ENCODE measurements at regions not wholly inside any gene's neighbourhood (a gene's known extent, or its start where the extent isn't known, plus 50 kb on each side); places are given as distances from the start of the nearest gene placed in this dataset.
"Not testable (repeated sequence)": the region's sequence is repeated elsewhere in the genome, so short reads cannot be mapped to it uniquely, and the experiment has no call there.

DNA sequence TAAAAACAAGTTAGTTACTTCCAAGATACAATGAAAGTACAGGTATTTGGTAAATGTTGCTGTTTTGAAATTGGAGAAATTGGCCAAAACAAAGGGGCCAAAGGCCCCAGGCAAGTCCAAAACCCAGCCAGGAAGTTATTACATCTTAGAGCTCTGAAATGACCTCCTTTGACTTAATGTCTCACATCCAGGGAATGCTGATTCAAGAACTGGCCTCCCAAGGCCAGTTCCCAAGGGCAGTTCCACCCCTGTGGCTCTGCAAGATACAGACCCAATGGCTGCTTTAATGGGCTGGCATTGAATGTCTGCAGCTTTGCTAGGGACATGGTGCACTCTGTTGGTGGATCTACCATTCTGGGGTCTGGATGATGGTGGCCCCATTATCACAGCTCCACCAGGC, 217.3 kb upstream of the FKBP1C start:
- CTCF ChIA-PET, result no interaction called here
- no peaks in the 10 kb centered on the region for H4K20me1 ChIP-seq (ENCODE audit: control insufficient read depth, insufficient read depth, low read length, poor library complexity, severe bottlenecking)

DNA sequence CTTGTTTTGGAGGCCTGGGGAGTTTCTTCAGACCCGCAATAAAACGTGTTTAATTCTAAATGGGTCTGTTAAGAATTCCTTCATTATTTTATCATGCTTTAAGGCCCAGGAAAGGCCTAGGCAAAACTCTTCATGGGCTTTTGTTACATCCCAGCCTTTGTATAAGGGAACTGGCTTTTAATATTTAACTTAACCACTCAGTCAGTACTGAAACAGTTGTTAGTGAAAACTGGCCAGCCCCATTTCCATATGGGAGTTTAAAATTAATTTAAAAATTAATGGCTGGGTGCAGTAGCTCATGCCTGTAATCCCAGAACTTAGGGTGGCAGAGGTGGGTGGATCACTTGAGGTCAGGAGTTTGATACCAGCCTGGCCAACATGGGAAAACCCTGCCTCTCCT, 213.2 kb upstream of the FKBP1C start:
- Histone ChIP-seq H3K9me3 (ENCODE audit: control extremely low read depth in 1 of 3, control insufficient read depth in 2 of 3, insufficient read depth in 1 of 3, low read length in 2 of 3) (no peaks in the 10 kb centered on the region), H3K79me2 (ENCODE audit: control insufficient read depth, insufficient read depth, low read length) (no peaks in the 10 kb centered on the region), H3K36me3 (replicated peaks in 1 of 2; ENCODE audit: control extremely low read depth in 1 of 2, control insufficient read depth in 1 of 2, extremely low read depth in 1 of 2, insufficient read depth in 2 of 2, low read length in 1 of 2) (no peaks in the 10 kb centered on the region), H3K4me2 (replicated peaks; ENCODE audit: low read depth, low read length, poor library complexity, severe bottlenecking) (no peak overlapping the region), H2AFZ (ENCODE audit: insufficient read depth, low read depth, low read length, poor library complexity, severe bottlenecking) (no peak overlapping the region), H3K4me3 (ENCODE audit: control extremely low read depth in 1 of 5, extremely low read depth in 1 of 5, insufficient read depth in 1 of 5, low read depth in 2 of 5, low read length in 4 of 5) (no peak overlapping the region), H3K9ac (ENCODE audit: low read length) (no peak overlapping the region), H3K27ac (ENCODE audit: low read length in 2 of 2) (no peak overlapping the region), H3K4me1 (ENCODE audit: control insufficient read depth in 2 of 2, insufficient read depth in 2 of 2, low read length in 2 of 2) (no peaks in the 10 kb centered on the region), H3K27me3 (replicated peaks in 1 of 4; ENCODE audit: control extremely low read depth in 1 of 4, control insufficient read depth in 3 of 4, insufficient read depth in 4 of 4, low read length in 3 of 4) (no peaks in the 10 kb centered on the region), H4K20me1 (ENCODE audit: control insufficient read depth, insufficient read depth, low read length, poor library complexity, severe bottlenecking) (no peaks in the 10 kb centered on the region)
- H3K4me3 Mint-ChIP-seq, result no peak overlapping the region
- DNase-seq (no peak), ATAC-seq (ENCODE audit: low read depth) (no peak)
- CTCF ChIA-PET, result no interaction called here
- TF ChIP-seq, protein P1, sequence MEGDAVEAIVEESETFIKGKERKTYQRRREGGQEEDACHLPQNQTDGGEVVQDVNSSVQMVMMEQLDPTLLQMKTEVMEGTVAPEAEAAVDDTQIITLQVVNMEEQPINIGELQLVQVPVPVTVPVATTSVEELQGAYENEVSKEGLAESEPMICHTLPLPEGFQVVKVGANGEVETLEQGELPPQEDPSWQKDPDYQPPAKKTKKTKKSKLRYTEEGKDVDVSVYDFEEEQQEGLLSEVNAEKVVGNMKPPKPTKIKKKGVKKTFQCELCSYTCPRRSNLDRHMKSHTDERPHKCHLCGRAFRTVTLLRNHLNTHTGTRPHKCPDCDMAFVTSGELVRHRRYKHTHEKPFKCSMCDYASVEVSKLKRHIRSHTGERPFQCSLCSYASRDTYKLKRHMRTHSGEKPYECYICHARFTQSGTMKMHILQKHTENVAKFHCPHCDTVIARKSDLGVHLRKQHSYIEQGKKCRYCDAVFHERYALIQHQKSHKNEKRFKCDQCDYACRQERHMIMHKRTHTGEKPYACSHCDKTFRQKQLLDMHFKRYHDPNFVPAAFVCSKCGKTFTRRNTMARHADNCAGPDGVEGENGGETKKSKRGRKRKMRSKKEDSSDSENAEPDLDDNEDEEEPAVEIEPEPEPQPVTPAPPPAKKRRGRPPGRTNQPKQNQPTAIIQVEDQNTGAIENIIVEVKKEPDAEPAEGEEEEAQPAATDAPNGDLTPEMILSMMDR (IDR thresholded peaks at IDR 0.05), result no peak
- TF ChIP-seq EZH2 (IDR thresholded peaks at IDR 0.05; ENCODE audit: borderline replicate concordance, insufficient read depth, low read depth, low read length, poor library complexity, severe bottlenecking), result no peak
- no peaks in the 10 kb centered on the region for H3K4me1 Mint-ChIP-seq
- H3K9me3 Mint-ChIP-seq (ENCODE audit: insufficient read depth), result no peaks in the 10 kb centered on the region
- no peak overlapping the region for H3K27ac Mint-ChIP-seq
- POLR2A ChIA-PET, result no interaction called here
- H3K27me3 Mint-ChIP-seq, result no peaks in the 10 kb centered on the region
- no CpG with 5 or more reads among the region's 2 CpGs for WGBS (ENCODE audit: insufficient coverage)
- intact Hi-C loops (cut with micrococcal nuclease), result no loop called here

More for the DNA sequence above, 217.3 kb upstream of the FKBP1C start:
- no peak for ATAC-seq (ENCODE audit: low read depth)
- no peak overlapping the region for H3K27ac ChIP-seq (ENCODE audit: low read length in 2 of 2)
- Mint-ChIP-seq H3K4me3 (no peak overlapping the region), H3K4me1 (no peaks in the 10 kb centered on the region), H3K27ac (no peak overlapping the region), H3K9me3 (ENCODE audit: insufficient read depth) (no peaks in the 10 kb centered on the region), H3K27me3 (no peaks in the 10 kb centered on the region)
- no peak overlapping the region for H3K4me2 ChIP-seq (replicated peaks; ENCODE audit: low read depth, low read length, poor library complexity, severe bottlenecking)
- H3K9ac ChIP-seq (ENCODE audit: low read length), result no peak overlapping the region
- DNase-seq, result no peak
- H3K4me3 ChIP-seq (ENCODE audit: control extremely low read depth in 1 of 5, extremely low read depth in 1 of 5, insufficient read depth in 1 of 5, low read depth in 2 of 5, low read length in 4 of 5), result no peak overlapping the region
- POLR2A ChIA-PET, result no interaction called here
- no peaks in the 10 kb centered on the region for H3K36me3 ChIP-seq (replicated peaks in 1 of 2; ENCODE audit: control extremely low read depth in 1 of 2, control insufficient read depth in 1 of 2, extremely low read depth in 1 of 2, insufficient read depth in 2 of 2, low read length in 1 of 2)
- no peak overlapping the region for H2AFZ ChIP-seq (ENCODE audit: insufficient read depth, low read depth, low read length, poor library complexity, severe bottlenecking)
- no peaks in the 10 kb centered on the region for H3K79me2 ChIP-seq (ENCODE audit: control insufficient read depth, insufficient read depth, low read length)
- intact Hi-C loops (cut with micrococcal nuclease), result no loop called here
- H3K9me3 ChIP-seq (ENCODE audit: control extremely low read depth in 1 of 3, control insufficient read depth in 2 of 3, insufficient read depth in 1 of 3, low read length in 2 of 3), result no peaks in the 10 kb centered on the region
- TF ChIP-seq, protein P1 (IDR thresholded peaks at IDR 0.05), result no peak
- TF ChIP-seq EZH2 (IDR thresholded peaks at IDR 0.05; ENCODE audit: borderline replicate concordance, insufficient read depth, low read depth, low read length, poor library complexity, severe bottlenecking), result no peak
- no peaks in the 10 kb centered on the region for H3K4me1 ChIP-seq (ENCODE audit: control insufficient read depth in 2 of 2, insufficient read depth in 2 of 2, low read length in 2 of 2)
- H3K27me3 ChIP-seq (replicated peaks in 1 of 4; ENCODE audit: control extremely low read depth in 1 of 4, control insufficient read depth in 3 of 4, insufficient read depth in 4 of 4, low read length in 3 of 4), result no peaks in the 10 kb centered on the region

DNA sequence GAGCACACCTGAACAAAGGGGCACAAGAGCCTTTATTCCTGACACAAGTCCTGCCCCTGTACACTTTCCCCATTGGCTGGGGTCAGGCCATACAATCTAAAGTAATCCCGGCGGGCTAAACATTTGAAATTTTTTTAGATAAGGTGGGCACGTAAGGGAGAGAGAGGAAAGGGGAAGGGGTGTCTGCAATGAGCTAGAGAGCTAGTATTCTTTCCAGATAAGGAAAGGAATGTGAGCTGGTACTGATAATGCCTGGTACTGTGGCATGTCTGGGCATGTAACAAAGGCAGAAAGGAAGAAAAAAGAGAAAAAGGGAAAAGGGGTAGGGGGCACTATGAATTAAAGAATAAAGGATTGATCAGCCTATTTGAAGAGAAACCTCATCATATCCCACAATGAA, 212.0 kb upstream of the FKBP1C start:
- POLR2A ChIA-PET; intact Hi-C loops (cut with micrococcal nuclease); H3K4me1 Mint-ChIP-seq; ATAC-seq (ENCODE audit: low read depth); CTCF ChIA-PET; H3K9me3 Mint-ChIP-seq (ENCODE audit: insufficient read depth); H3K27me3 ChIP-seq (replicated peaks in 1 of 4; ENCODE audit: control extremely low read depth in 1 of 4, control insufficient read depth in 3 of 4, insufficient read depth in 4 of 4, low read length in 3 of 4); H3K9ac ChIP-seq (ENCODE audit: low read length); DNase-seq; H3K4me3 Mint-ChIP-seq; H3K27me3 Mint-ChIP-seq; H2AFZ ChIP-seq (ENCODE audit: insufficient read depth, low read depth, low read length, poor library complexity, severe bottlenecking); H3K27ac Mint-ChIP-seq; H3K4me1 ChIP-seq (ENCODE audit: control insufficient read depth in 2 of 2, insufficient read depth in 2 of 2, low read length in 2 of 2); H3K9me3 ChIP-seq (ENCODE audit: control extremely low read depth in 1 of 3, control insufficient read depth in 2 of 3, insufficient read depth in 1 of 3, low read length in 2 of 3); H3K27ac ChIP-seq (ENCODE audit: low read length in 2 of 2); H3K79me2 ChIP-seq (ENCODE audit: control insufficient read depth, insufficient read depth, low read length); H3K36me3 ChIP-seq (replicated peaks in 1 of 2; ENCODE audit: control extremely low read depth in 1 of 2, control insufficient read depth in 1 of 2, extremely low read depth in 1 of 2, insufficient read depth in 2 of 2, low read length in 1 of 2); H3K4me2 ChIP-seq (replicated peaks; ENCODE audit: low read depth, low read length, poor library complexity, severe bottlenecking); H3K4me3 ChIP-seq (ENCODE audit: control extremely low read depth in 1 of 5, extremely low read depth in 1 of 5, insufficient read depth in 1 of 5, low read depth in 2 of 5, low read length in 4 of 5); H4K20me1 ChIP-seq (ENCODE audit: control insufficient read depth, insufficient read depth, low read length, poor library complexity, severe bottlenecking): not testable (repeated sequence)
- WGBS (ENCODE audit: insufficient coverage), result 27% methylated on average over 3 of the region's 3 CpGs

Measured in B cell (primary cell).